ENCODE measurements at regions not wholly inside any gene's neighbourhood (a gene's known extent, or its start where the extent isn't known, plus 50 kb on each side); places are given as distances from the start of the nearest gene placed in this dataset.

DNA sequence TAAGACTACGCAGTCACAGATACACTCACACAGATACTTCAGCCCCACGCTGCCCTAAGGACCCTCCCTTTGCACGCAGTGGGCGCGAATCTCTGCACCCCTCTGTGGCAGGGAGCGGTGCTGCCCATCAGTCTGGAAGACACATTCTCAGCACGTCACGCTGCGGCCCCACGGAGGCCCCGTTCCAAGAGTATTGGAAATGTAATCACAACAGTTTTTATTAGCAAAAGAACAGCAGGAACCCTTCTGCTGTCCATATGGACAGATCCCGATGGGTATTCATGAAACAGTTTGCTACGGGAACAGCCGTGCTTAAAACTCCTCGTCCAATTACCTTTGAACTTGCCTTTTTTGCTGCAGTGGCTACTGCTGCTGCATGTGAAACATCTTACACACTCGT is 131.0 kb downstream of the RPS24 start:
- DNase-seq, result no peak

DNA sequence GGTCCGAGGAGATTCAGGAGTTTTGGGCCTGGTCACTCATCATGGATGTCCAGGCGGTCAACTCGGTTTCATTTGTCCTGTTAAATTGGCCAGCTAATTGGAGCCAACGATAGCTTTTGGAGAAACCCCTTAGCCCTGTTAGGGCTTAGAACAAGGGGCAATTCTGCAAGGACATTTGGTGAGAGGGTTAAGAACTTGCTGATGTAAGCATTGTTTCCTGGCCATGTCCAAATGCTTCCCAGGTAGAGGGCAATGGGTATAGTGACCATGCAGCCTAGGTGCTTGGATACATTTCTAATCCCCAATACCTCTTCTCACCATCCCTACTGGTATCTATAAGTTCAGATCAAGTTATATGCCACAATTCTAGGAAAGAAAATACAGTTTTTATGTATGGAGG is 131.5 kb downstream of the RPS24 start:
- no peak for DNase-seq

DNA sequence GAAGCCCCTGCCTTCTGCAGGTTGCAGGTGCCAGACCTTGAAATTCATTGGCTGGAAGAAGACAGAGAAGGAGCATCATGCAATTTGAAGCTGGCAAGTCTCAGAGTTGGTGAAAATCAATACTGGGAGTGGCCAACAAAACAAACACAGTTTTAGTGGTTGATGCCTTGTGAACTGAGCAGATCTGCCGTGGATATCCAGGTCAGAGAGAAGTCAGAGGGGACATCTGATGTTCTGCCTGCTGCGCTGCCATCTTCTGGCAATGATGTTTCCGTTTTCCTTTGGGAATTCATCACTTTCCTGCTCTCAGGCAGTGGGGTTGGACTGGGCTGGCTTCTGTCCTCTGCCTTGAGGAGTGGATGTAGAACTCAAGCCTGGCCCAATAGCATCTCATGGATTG is 132.0 kb downstream of the RPS24 start:
- DNase-seq, result no peak

DNA sequence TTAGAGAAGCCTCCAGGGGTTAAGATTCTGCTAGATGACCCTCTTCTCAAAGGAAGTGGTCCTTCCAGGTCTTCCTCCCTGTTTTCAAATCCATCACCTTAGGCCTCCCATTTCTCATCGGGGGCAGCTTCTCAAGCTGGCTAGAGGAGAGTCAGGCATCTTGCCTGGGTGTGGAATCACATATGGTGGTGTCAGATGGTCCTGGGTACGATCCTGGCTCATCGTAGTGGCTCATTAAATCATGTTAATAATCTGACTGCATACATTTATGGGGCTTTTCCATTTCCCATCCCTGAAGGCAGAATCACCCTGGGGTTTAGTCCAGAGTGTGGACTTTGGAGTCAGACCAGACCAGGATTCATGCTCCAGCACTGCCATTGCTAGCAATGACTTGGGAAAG is 132.6 kb downstream of the RPS24 start:
- no peak for DNase-seq

DNA sequence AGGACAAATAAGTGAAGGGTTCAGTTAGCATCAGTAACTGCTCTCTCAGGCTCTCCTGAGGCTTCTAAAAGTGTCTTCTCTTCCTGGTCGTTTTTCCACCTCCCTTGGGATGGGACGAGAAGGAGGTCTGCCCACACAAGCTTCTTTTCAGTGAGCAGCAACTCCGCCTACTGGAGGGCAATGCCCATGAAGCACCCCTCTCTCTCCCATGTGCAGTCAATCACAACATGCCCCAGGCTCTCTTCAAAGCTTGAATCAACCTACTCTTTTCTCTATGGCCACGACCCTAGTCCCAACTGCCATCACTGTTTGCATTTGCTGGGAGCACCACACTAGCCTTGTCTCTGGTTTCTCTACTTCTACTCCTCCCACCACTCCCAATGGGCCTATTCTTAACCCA is 135.6 kb downstream of the RPS24 start:
- no peak for DNase-seq

DNA sequence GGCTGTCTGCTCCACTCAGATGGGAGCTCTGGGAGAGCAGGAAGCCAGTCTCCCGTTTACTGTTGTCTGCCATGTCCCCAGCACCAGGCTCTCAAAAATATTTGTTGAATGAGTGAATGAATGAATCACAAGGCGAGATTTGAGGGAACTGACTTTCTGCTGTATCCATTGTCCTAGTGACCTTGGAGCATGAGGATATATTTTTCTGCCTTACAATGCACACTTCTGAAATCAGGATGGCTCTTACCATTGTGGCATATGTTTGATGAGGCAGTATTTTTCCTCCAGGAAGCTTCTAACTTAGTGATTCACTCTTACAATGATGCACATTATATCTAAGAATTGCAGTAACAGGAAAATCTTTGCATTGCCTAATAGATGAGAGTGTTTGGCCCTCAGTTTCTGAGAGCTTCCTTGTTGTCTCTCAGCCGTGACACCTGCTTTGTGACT is 136.4 kb downstream of the RPS24 start:
- DNase-seq, result no peak

DNA sequence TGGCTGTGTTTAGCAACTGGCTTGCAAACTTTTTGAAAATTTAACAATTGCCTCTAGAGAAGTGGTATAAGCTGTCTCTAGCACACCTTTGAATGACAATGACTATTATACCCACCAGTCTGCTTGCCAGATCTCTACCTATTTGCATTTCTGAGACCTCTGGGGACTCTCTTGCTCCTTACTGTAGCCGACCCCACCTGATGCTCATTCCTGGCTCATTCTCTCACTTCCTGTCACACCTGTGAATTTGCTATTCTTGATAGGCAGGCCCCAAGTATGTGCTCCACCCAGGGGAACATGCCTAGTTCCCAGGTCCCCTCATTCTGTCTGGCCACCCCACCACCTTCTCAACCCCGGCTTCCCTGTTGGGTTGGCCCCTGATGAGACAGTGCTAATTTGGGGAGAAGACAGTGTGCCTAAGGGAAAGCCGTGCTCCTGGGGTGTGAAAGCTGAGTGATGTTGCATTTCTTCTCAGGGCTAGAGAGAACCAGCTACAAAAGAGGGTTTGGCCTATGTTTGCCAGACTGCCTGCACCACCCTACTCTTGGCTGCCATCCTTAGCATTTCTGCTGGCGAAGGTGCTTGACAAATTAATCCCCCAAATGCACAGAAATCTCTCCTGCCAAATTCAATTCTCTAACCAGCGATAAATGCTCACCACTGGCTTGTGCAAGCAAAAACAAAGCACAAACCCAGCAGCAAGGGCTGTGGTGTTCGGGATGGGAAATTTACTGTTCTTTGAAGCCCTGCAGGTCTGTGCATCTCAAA is 138.2 kb downstream of the RPS24 start:
- DNase-seq, result no peak

DNA sequence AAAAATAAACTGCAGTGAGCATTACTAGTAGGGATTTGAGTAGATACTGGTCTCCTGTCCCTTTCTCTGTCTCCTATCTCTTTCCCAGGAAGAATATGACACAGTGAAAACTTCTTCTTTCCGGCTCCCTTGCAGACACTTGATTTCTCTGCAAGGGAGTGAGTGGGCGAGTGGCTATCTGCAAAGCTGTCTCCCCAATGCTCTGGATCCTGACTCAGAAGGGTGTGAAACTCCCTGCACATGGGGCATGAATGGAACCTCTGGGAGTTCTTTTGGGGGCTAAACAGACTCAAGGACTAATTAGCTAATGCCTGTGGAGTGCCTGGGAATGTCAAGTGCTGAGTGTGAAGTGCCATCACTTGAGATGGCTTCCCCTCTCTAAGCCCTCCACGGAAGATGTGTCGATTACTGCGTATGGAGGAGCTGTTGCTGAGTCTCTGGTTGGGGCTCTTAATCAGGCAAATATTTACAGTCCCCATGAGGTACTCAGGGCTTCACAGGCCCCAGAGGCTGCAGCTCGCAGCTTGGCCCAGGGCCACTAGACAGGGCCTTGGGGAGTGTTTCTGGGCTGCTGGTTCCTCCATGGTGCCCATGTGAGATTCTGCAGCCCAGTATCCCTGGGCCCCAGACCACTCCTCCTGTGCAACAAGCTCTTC is 139.8 kb downstream of the RPS24 start:
- no peak for DNase-seq

DNA sequence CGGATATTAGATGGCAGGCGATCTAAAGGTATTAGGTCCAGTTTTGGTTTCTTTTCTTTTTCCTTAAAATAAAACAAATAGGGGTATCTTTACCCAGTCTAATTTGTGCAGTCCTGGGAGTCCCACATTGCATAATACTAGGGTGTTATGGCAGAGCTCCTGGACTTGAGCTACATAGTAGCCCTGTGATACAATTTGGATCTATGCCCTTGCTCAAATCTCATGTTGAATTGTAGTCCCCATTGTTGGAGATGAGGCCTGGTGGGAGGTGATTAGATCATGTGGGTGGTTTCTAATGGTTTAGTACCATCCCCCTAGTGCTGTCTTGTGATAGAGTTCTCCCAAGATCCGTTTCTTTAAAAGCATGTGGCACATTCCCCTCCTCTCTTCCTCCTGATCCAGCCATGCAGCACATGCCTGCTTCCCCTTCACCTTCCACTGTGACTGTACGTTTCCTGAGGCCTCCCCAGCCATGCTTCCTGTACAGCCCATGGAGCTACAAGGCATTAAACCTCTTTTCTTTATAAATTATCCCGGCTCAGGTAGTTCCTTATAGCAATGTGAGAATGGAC is 141.9 kb downstream of the RPS24 start:
- no peak for DNase-seq

DNA sequence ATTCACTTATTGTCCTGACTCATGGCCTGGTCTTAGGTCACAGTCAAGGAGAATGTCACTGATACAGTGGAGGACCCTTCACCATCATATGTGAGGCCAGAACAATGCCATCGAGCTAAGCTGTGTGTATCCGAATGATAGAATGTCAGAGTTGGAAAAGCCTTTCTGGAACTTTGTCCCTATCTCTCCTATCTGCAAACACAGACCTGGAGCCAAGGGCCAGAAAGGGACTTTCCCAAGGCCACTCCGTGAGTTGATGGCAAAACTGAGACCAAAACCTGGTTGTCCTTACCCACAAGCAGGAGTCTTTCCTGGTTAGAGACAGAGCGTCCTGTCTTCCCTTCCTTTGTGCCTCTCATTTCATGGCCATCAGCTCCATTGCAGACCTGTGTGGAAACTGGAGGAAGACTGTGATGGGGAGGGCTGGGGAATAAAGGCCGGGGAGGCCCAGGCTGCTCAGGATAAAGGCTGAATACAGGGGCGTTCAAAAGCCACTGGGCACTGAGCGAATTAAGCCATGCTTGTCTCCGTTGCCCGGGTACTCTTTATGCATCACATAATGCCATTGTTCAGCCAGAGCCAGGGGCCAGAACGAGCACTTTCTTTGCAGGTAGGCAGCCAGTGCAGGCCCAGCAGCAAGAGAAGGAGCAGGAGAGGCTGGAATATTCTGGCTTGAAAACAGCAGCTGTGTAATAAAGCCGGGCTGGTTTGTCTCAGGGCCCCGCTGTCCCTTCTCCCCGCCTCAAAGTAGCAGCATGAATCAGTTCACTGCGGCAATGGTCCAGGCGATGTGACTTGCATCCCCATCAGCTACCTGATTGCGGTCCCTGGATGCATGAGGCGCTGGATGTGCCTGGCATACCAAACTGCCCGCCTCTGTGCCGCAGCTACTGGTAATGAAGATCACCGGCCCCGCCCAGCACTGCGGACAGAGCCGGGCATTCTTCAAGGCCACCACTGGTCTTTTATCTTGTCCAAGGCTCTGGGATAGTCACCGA is 143.0 kb downstream of the RPS24 start:
- DNase-seq, result no peak

DNA sequence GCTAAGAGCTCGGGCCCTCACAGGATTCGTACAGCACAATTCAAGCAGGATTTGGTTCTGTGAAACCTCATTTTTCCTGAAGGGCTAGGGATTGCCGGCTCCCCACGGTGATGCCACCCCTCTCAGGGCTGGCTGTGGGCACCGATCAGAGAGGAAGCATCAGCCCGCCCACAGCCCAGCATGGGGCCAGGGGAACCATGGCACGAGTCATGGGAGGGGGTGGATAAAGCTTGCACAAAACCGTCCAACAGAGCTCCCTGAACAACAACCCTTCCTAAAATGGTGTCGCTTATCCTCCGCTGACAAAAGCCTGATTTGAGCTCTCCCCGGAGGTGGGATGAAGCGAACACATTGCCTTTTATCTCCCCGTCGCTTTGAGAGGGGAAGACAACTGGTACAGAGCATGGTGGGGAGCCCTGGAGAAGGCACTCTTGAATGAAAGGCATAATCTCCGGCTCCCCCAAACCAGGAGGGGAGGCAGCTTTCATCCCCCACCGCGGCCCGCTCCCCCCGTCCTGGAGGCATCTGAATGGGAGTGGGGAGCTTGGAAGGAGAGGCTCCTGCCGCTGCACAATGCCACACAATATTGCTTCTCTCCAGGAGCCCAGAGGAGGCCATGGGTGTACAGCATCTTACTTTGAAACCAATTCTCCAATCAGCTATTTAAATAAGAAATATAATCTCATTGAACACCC is 144.0 kb downstream of the RPS24 start:
- no peak for DNase-seq

DNA sequence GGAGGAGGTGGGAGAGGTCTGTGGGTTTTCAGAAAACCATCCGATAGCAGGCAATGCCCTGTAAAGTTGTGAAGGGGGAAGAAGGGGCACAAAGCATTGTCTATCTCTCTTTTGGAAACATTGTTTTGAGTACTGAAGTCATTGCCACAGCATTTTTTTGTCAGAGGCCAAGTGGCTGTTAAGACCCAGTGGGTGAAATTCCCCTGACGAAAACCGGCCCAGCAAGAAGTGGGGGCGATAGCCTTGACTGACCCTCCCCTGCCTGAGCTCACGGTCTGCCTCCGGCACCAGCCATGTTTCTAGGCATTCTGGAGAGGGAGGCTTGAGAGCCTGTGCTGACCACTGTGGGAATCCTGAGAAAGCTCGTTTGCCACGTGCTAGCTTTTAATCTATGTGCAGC is 144.7 kb downstream of the RPS24 start:
- DNase-seq, result no peak

DNA sequence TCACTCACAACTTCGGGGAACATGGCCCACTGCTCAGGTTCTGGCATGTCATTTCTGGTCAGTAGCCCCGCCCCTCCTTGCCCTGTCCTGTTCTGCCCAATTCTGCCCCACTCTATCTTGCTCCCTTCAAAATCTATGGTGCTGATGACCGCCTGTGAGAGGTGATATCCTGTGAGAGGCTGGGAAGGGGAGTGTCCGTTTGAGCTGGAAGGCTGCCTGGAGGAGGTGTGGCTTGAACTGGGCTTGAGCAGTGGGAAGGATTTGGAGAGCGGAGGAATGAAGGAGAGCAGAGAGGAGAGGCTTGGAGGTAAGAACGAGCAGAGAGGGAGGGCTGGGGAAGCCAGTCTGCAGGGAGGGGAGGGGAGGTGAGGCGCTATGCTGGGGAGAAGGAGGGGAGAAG is 145.3 kb downstream of the RPS24 start:
- DNase-seq, result no peak

DNA sequence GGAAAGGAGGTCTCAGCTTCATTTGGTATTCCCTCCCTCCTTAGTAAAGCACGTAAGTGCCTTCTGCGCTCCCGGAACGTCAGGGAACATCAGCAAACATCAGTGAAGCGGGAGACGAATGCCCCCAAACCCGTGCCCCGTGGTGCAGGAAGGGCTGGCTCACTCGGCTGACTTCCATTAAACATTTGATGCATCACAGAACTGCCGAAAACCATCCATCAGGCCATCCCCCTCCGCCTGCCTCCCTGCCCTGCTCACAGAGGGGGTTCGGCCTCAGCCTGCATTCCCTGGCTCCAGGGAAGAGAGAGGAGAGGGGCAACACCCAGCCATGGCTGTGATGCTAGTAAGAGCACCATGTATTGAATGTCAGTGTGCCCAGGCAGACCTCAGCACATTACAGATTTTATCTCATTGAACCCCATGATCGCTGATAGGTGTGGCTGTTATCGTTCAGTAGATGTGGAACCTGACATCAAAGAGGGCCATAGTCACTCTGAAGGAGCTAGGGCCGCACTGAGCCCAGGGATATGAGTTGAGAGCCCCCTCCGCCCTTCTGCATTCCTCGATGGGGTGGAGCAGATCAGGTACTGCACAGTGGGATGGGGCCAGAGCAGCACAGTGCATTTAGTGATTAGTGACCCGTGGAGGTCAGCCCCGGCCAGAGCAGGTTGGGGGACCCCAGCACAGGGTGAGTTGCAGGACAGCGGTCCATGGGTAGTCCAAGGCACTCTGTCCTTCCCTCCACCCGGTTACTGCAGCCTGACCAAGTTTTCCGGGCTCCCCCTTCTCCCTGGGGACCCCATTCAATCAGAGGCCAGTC is 146.4 kb downstream of the RPS24 start:
- DNase-seq, result no peak

DNA sequence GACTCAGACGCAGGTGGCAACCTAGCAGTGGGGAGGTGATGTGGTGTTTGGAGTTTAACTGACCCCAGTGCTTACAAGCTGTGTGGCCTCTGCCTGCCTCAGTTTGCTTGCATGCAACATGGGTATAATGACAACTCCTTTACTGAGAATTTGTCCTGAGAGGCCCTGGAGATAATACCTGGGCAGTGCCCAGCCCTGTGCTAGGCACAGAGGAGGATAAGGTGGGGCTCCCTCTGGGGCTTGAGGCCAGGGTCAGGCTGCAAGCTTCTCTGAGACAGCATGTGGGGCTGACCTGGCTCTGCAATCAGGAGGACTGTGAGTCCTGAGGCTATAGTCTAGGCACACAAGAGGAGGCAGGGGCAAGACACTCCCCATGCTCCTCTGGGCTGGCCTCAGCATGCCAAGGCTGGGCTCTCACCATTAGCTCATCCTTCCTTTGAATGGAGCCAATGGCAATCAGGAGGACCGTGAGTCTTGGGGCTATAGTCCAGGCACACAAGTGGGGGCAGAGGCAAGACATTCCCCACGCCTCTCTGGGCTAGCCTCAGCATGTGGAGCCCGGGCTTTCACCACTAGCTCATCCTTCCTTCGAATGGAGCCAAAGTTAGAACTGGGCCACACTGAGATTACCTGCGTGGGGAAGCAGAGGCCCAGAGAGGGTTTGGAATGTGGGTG is 147.9 kb downstream of the RPS24 start:
- no peak for DNase-seq

DNA sequence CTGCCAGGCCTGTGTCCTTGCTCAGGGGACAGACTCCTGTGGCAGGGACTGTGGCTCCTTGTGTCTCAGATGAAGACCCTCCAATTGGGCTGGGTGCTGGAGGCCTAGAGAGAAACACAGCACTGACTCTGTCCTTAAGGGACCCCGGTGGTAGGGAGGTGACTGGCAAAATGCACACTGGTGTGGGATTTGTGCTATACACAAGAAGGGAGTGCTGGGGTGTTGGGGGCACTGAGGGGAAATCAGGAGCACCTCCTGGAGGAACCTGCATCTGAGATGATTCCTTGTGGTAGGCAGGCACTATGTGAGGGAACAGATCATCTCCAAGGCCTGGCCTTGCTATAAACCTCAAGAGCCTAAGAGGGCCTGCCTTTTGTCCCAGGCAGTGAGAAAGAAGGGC is 149.2 kb downstream of the RPS24 start:
- DNase-seq, result no peak

DNA sequence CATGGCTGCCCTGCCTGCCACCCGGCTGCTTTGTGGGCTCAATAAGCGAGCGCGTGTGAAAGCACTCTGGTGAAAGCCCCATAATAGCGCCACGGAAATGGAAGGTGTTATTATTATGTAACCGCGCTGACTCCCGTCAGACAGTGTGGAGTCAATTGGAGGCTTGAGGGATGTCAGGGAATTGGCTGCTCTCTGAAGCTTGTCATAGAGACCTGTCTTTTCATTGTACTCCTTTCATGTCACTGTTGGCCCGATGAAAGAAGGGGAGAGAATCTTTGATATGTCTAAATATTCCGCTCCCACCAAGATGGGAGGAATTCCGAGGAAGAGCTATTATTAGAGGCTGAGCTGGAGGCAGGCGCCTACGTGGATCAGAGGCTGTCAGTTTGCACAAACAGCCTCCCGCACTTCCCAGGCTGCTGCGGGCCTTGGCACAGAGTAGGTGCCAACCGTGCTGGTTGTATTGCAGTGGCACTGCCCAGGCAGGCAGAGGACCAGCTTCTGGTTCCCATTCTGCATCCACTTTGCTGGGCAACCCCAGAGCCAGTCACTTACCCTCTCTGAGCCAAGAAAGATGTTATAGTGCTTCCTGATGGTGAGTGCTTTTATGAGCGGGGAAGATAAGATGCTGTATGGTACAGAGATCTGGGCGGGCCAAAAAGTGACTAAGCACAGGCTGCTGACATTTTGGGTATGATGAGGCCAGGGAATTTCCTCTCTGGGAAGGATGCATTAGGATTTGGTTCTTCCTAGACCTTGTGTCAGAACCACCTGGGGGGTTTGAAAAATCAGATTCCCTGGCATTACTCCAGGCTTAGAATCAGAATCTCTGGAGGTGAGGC is 151.4 kb downstream of the RPS24 start:
- DNase-seq, result no peak

DNA sequence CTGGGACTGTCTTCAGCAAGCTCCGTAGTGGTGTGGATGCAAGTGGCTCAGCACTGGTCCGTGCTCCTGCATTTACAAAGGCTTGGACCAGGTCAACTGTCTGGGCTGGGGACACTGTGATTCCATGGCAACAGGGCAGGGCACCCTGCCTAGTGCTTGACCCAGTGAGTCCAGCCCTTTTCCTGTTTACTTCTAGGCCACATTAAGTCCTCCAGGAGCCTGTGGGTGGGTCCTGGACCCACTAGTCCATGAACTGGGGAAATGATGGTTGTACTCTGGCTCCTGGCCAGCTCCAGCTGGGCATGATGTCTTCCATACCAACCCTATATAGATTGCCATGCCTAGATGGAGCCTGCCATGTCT is 152.0 kb downstream of the RPS24 start:
- DNase-seq, result no peak

DNA sequence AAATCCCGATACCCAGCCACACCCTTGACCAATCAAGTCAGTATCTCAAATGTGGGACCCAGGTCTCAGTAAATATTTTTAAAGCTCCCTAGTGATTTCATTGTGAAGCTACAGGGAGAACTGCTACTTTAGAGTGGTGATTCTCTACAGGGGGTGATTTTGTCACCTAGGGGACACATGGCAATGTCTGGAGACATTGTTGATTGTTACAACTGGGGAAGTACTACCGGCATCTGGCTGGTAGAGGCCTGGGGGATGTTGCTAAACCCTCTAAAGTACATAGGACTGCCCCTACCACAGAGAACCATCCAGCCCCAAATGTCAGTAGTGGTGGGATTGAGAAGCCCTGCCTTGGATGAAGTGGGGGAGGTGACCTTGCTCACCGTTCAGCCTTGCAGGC is 152.9 kb downstream of the RPS24 start:
- no peak for DNase-seq

DNA sequence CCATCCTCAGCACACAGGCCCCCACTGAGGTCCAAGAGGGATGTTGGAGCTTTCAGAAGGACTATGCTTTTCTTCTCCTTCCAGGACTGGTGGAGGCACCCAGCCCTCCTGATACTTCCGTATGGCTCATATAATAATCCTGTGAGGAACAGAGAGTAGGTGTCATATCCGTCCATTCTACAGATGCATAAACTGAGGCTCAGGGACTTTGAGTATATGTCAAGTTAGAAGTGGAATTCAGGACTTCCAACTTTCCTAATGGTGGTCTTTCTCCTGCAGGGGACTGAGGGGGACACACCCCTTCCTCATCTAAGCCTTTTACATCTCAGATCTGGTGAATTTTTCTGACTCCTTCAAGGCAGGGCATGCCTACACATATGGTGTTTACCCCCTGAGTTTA is 153.7 kb downstream of the RPS24 start:
- no peak for DNase-seq
